A549 (cell line): ENCODE measurements at regions not wholly inside any gene's neighbourhood (a gene's known extent, or its start where the extent isn't known, plus 50 kb on each side); places are given as distances from the start of the nearest gene placed in this dataset.

Experiments used
- ATAC-seq, 2 experiments: fragments of 200-7000 bp in 1 of 2; fragments of >200 bp in 1 of 2; cut with Nextera tagmentation in 1 of 2; cut with Tn5 transposase in 1 of 2; 3 replicates each; pipeline versions ENCODE4 v1.8.0 to v1.9.1; 2018 to 2020; ENCODE audit warnings: mild to moderate bottlenecking in 1 of 2, moderate library complexity in 1 of 2
- CTCF ChIA-PET: fragments of 300-600 bp; sonication (Branson Sonifier 250); formaldehyde crosslinking; extraction: SDS; loops from one replicate; lab custom pipeline; 2021; ENCODE audit warnings: antibody characterized with exemption, inconsistent platforms; lab: Yijun Ruan, JAX
- POLR2A ChIA-PET: fragments of 350-600 bp; formaldehyde crosslinking; extraction: SDS; loops from one replicate; lab custom pipeline; 2021; ENCODE audit warnings: antibody characterized with exemption, inconsistent platforms; lab: Yijun Ruan, JAX
- DNase-seq, 2 experiments: peaks; one replicate each; pipeline versions ENCODE4 v3.0.0 to v3.0.0-alpha.2; 2011 to 2016; ENCODE audit warnings: low read depth in 1 of 2, low spot score in 1 of 2
- FAIRE-seq: peaks from 2 replicates; lab custom pipeline; 2011; peaks lifted over from hg19 to GRCh38; lab: Jason Lieb, UNC
- H3K27ac ChIP-seq, 2 experiments: fragments of >200 bp; sonication (Bioruptor Twin); formaldehyde crosslinking; 3 replicates each; pipeline ENCODE4 v1.5.1; 2016 to 2017
- H3K4me1 ChIP-seq: fragments of >200 bp; sonication (Bioruptor Twin); formaldehyde crosslinking; 3 replicates; pipeline ENCODE4 v1.6.1; 2016
- H3K4me2 ChIP-seq: fragments of >200 bp; sonication (Bioruptor Twin); formaldehyde crosslinking; 3 replicates; pipeline ENCODE4 v1.6.1; 2016
- H3K4me3 ChIP-seq: fragments of >200 bp; sonication (Bioruptor Twin); formaldehyde crosslinking; 3 replicates; pipeline ENCODE4 v1.5.1; 2016
- H3K9me3 ChIP-seq: fragments of >200 bp; sonication (Bioruptor Twin); formaldehyde crosslinking; 3 replicates; pipeline ENCODE4 v1.6.1; 2016
- CBX2 ChIP-seq: fragments of 200-600 bp; sonication (generic); IDR thresholded peaks from 2 replicates; pipeline ENCODE4 v1.6.1; 2016; ENCODE audit warnings: low read depth, mild to moderate bottlenecking, borderline replicate concordance
- CBX8 ChIP-seq: fragments of 200-600 bp; sonication (generic); IDR thresholded peaks from 2 replicates; pipeline ENCODE4 v1.6.1; 2016
- CTCF ChIP-seq: fragments of >200 bp; sonication (Bioruptor Twin); formaldehyde crosslinking; IDR thresholded peaks from 3 replicates; pipeline ENCODE4 v1.5.1; 2016
- FOXS1 ChIP-seq: fragments of 250-450 bp; sonication (Bioruptor Pico); IDR thresholded peaks from 2 replicates; pipeline ENCODE4 v1.5.0; 2020; ENCODE audit warnings: mild to moderate bottlenecking, moderate library complexity
- GATA3 ChIP-seq: IDR thresholded peaks from 2 replicates; pipeline ENCODE4 v1.6.1; 2012; ENCODE audit warnings: borderline replicate concordance
- HEYL ChIP-seq: fragments of 250-450 bp; sonication (Bioruptor Pico); IDR thresholded peaks from 2 replicates; pipeline ENCODE4 v1.8.0; 2021; ENCODE audit warnings: mild to moderate bottlenecking, moderate library complexity
- HMGXB4 ChIP-seq: fragments of 250-450 bp; sonication (Bioruptor Pico); IDR thresholded peaks from 2 replicates; pipeline ENCODE4 v1.5.0; 2021; ENCODE audit warnings: mild to moderate bottlenecking, moderate library complexity, borderline replicate concordance
- JUN ChIP-seq, 2 experiments: fragments of >200 bp; sonication (Bioruptor Twin); formaldehyde crosslinking; IDR thresholded peaks; 2 replicates in 1 of 2; 3 replicates in 1 of 2; pipeline ENCODE4 v1.6.1; 2016 to 2017
- KDM1A ChIP-seq: fragments of 200-600 bp; sonication (generic); IDR thresholded peaks from 2 replicates; pipeline ENCODE4 v1.6.1; 2016; ENCODE audit warnings: low read depth, mild to moderate bottlenecking
- MAFK ChIP-seq: fragments of 450-650 bp; IDR thresholded peaks from 2 replicates; pipeline ENCODE4 v1.6.1; 2014; ENCODE audit not compliant: partially characterized antibody
- NPAS2 ChIP-seq: fragments of 250-450 bp; sonication (Bioruptor Pico); IDR thresholded peaks from 2 replicates; pipeline ENCODE4 v1.8.0; 2022; ENCODE audit warnings: mild to moderate bottlenecking, moderate library complexity, borderline replicate concordance
- NR3C1 ChIP-seq: fragments of >200 bp; sonication (Bioruptor Twin); formaldehyde crosslinking; IDR thresholded peaks from 3 replicates; pipeline ENCODE4 v1.6.1; 2017
- POLR2A ChIP-seq: IDR thresholded peaks from 2 replicates; pipeline ENCODE4 v1.6.1; 2012; ENCODE audit warnings: mild to moderate bottlenecking, low read length
- POLR2AphosphoS2 ChIP-seq: conservative IDR thresholded peaks from 2 replicates; pipeline ENCODE4 v1.6.1; 2012; ENCODE audit warnings: low read length, improper control_type of control experiment, inconsistent platforms
- RCOR1 ChIP-seq: fragments of 150-350 bp; IDR thresholded peaks from 2 replicates; pipeline ENCODE4 v1.6.1; 2014; ENCODE audit warnings: antibody characterized with exemption, low read length, low read depth
- SREBF2 ChIP-seq: fragments of 450-650 bp; IDR thresholded peaks from 2 replicates; pipeline ENCODE4 v1.6.1; 2014; ENCODE audit warnings: mild to moderate bottlenecking, moderate library complexity
- WGBS: methylation state at CpG from one replicate; pipeline ENCODE4 v1.1.6; 2017; ENCODE audit errors: missing lambda C conversion rate; 5-methylcytosine and 5-hydroxymethylcytosine counted together
- TF ChIP-seq, protein P1 (sequence below): fragments of >200 bp; sonication (Bioruptor Twin); formaldehyde crosslinking; IDR thresholded peaks from 2 replicates; pipeline ENCODE4 v1.6.1; 2016
- TF ChIP-seq, protein P2 (sequence below): fragments of 450-650 bp; IDR thresholded peaks from 2 replicates; pipeline ENCODE4 v1.6.1; 2014; ENCODE audit warnings: antibody characterized with exemption
- TF ChIP-seq, protein P3 (sequence below): IDR thresholded peaks from 2 replicates; pipeline ENCODE4 v1.6.1; 2012; ENCODE audit warnings: low read depth, borderline replicate concordance

DNA sequence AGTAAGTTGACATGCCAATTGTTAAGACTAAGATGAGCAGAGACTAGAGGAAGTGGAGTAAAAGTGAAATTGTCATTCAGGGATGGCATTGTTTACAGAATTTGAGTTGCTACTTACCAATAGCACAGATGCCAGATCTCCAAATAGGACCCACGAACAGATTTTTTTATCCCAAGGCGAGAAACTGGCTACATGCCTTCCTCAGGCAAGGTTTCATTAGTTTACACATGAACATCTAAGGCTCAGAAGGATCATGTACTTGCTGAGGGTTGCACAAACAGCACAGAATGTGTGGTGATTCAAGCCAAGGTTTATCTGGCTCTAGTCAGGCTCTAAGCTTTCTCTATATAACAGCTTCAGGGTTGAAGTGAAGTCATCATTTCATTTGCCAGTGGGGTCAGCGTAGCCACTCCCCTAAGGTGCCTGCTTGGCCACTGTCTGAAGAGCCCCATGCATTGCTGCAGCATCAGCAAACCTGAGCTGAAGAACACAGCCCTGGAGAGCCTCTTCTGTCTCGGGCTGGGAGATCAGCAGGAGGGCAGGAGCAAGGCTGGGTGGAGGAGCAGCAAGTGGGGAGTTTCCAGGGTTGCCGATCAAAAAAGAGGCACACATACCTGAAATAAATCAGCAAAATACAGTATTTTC is 193.0 kb upstream of the LCORL start:
- Histone ChIP-seq H3K4me2 (no peak overlapping the region), H3K4me1 (no peaks in the 10 kb centered on the region), H3K27ac (no peak overlapping the region), H3K4me3 (no peak overlapping the region), H3K9me3 (no peaks in the 10 kb centered on the region)
- DNase-seq (no peak), FAIRE-seq (no peak), ATAC-seq (no peak)
- ChIA-PET CTCF (no interaction called here), POLR2A (no interaction called here)
- 1% methylated on average over 5 of the region's 5 CpGs for WGBS
- no peak for TF ChIP-seq GATA3

- H3K4me1 ChIP-seq = no peaks in the 10 kb centered on the region
- CTCF ChIA-PET = no interaction called here
Measured at GRCh38 chr4:18213576-18214198, 192.1 kb upstream of the LCORL start.

More at GRCh38 chr4:18213576-18214198, 192.1 kb upstream of the LCORL start:
- ATAC-seq (no peak), FAIRE-seq (no peak), DNase-seq (no peak)
- POLR2A ChIA-PET = no interaction called here
- no peaks in the 10 kb centered on the region for H3K9me3 ChIP-seq
- WGBS = 10% methylated on average over 2 of the region's 3 CpGs
- H3K4me3 ChIP-seq = no peak overlapping the region
- TF ChIP-seq CTCF = no peak
- no peak for TF ChIP-seq MAFK
- TF ChIP-seq POLR2A = no peak
- no peak for TF ChIP-seq SREBF2
- TF ChIP-seq CBX2 = no peak
- TF ChIP-seq RCOR1 = no peak
- TF ChIP-seq NR3C1 = no peak
- TF ChIP-seq, protein P1, sequence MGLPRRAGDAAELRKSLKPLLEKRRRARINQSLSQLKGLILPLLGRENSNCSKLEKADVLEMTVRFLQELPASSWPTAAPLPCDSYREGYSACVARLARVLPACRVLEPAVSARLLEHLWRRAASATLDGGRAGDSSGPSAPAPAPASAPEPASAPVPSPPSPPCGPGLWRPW = no peak
- TF ChIP-seq, protein P2, sequence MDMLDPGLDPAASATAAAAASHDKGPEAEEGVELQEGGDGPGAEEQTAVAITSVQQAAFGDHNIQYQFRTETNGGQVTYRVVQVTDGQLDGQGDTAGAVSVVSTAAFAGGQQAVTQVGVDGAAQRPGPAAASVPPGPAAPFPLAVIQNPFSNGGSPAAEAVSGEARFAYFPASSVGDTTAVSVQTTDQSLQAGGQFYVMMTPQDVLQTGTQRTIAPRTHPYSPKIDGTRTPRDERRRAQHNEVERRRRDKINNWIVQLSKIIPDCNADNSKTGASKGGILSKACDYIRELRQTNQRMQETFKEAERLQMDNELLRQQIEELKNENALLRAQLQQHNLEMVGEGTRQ = no peak
- no peak for TF ChIP-seq KDM1A
- TF ChIP-seq FOXS1 (CRISPR knock-in tag) = no peak
- no peak for TF ChIP-seq HEYL (CRISPR knock-in tag)
- no peak for TF ChIP-seq CBX8
- TF ChIP-seq HMGXB4 (CRISPR knock-in tag) = no peak
- TF ChIP-seq POLR2AphosphoS2 = no peak
- TF ChIP-seq NPAS2 (CRISPR knock-in tag) = no peak
- TF ChIP-seq, protein P3, sequence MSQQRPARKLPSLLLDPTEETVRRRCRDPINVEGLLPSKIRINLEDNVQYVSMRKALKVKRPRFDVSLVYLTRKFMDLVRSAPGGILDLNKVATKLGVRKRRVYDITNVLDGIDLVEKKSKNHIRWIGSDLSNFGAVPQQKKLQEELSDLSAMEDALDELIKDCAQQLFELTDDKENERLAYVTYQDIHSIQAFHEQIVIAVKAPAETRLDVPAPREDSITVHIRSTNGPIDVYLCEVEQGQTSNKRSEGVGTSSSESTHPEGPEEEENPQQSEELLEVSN = no peak
- no peak for TF ChIP-seq JUN (IDR thresholded peaks at IDR 0.05)
- H3K4me2 ChIP-seq = no peak overlapping the region
- H3K27ac ChIP-seq = no peak overlapping the region
